K562 (cell line): ENCODE measurements at regions not wholly inside any gene's neighbourhood (a gene's known extent, or its start where the extent isn't known, plus 50 kb on each side); places are given as distances from the start of the nearest gene placed in this dataset.

Experiments used
- ATAC-seq: fragments of 200-7000 bp; cut with Tn5 transposase; 3 replicates; pipeline ENCODE4 v1.9.1; 2020; ENCODE audit warnings: moderate library complexity
- BruUV-seq: library from RNA; stranded (reverse); fragments of 400-500 nt; replicated peaks from 2 replicates; lab custom pipeline; 2021; lab: Mats Ljungman, UMichigan
- CTCF ChIA-PET: fragments of 300-600 bp; formaldehyde crosslinking; extraction: SDS; loops from one replicate; lab custom pipeline; 2021; ENCODE audit warnings: low intra/inter-chr PET ratio; lab: Yijun Ruan, JAX
- POLR2A ChIA-PET: fragments of 300-600, 350-650 bp; sonication (Branson Sonifier 250); formaldehyde crosslinking; extraction: SDS; loops from one replicate; lab custom pipeline; 2021; ENCODE audit warnings: antibody characterized with exemption, inconsistent platforms; lab: Yijun Ruan, JAX
- DNase-seq, 4 experiments: peaks; one replicate each; pipeline versions ENCODE4 v3.0.0 to v3.0.0-alpha.2; 2011 to 2018; ENCODE audit warnings: low spot score in 3 of 4, mixed read lengths in 3 of 4; ENCODE audit errors: extremely low read depth in 1 of 4
- FAIRE-seq: peaks from 2 replicates; lab custom pipeline; 2011; peaks lifted over from hg19 to GRCh38; lab: Jason Lieb, UNC
- H2AFZ ChIP-seq: 2 replicates; pipeline ENCODE4 v1.6.0; 2011; ENCODE audit warnings: low read depth, low read length, control low read depth, inconsistent platforms
- H3K27ac ChIP-seq: fragments of 200-600 bp; 3 replicates; pipeline ENCODE4 v1.8.0; 2011; ENCODE audit warnings: low read depth, mild to moderate bottlenecking, control low read depth, inconsistent platforms, low read length, moderate library complexity, mixed read lengths; ENCODE audit errors: extremely low read depth
- H3K27me3 ChIP-seq, 2 experiments: fragments of 300-600 bp in 1 of 2; 2 replicates in 1 of 2; 3 replicates in 1 of 2; pipeline versions ENCODE4 v1.6.0 to v1.8.0; 2011; ENCODE audit warnings: inconsistent platforms in 2 of 2, low read length in 2 of 2, mild to moderate bottlenecking in 1 of 2, mixed read lengths in 1 of 2, moderate library complexity in 1 of 2; ENCODE audit not compliant: control insufficient read depth in 2 of 2, insufficient read depth in 2 of 2
- H3K36me3 ChIP-seq: fragments of 300-600 bp; 3 replicates; pipeline ENCODE4 v1.8.0; 2011; ENCODE audit warnings: mild to moderate bottlenecking, low read length, inconsistent platforms; ENCODE audit not compliant: control insufficient read depth, insufficient read depth
- H3K4me1 ChIP-seq, 2 experiments: fragments of 200-600 bp in 1 of 2; replicated peaks in 1 of 2; 2 replicates in 1 of 2; 3 replicates in 1 of 2; pipeline versions ENCODE4 v1.5.1 to v1.8.0; 2011; ENCODE audit warnings: inconsistent platforms in 2 of 2, low read length in 2 of 2, mild to moderate bottlenecking in 1 of 2, mixed read lengths in 1 of 2, moderate library complexity in 1 of 2; ENCODE audit not compliant: control insufficient read depth in 2 of 2, insufficient read depth in 2 of 2
- H3K4me2 ChIP-seq: 2 replicates; pipeline ENCODE4 v1.6.1; 2011; ENCODE audit warnings: low read length, control low read depth, inconsistent platforms, mixed read lengths; ENCODE audit not compliant: insufficient read depth
- H3K4me3 ChIP-seq: fragments of 200-600 bp; sonication (generic), shearing (Covaris generic); 2 replicates; pipeline ENCODE4 v1.5.1; 2016; ENCODE audit warnings: control low read depth, inconsistent platforms
- H3K79me2 ChIP-seq: fragments of 200-600 bp; 3 replicates; pipeline ENCODE4 v1.8.0; 2011; ENCODE audit warnings: low read length, inconsistent platforms; ENCODE audit not compliant: control insufficient read depth, insufficient read depth
- H3K9ac ChIP-seq, 2 experiments: 2 replicates each; pipeline versions ENCODE4 v1.6.0 to v1.6.1; 2011; ENCODE audit warnings: low read depth in 2 of 2, low read length in 2 of 2, control low read depth in 1 of 2, inconsistent platforms in 1 of 2, mild to moderate bottlenecking in 1 of 2, mixed read lengths in 1 of 2; ENCODE audit not compliant: insufficient read depth in 1 of 2
- H3K9me1 ChIP-seq: one replicate; pipeline ENCODE4 v1.6.0; 2011; ENCODE audit warnings: inconsistent platforms, mild to moderate bottlenecking, low read length, moderate library complexity; ENCODE audit not compliant: control insufficient read depth, insufficient read depth
- H3K9me3 ChIP-seq: replicated peaks from 2 replicates; pipeline ENCODE4 v1.5.1; 2011; ENCODE audit warnings: low read depth, low read length, inconsistent platforms; ENCODE audit not compliant: control insufficient read depth, insufficient read depth
- H4K20me1 ChIP-seq: replicated peaks from 2 replicates; pipeline ENCODE4 v1.6.1; 2011; ENCODE audit warnings: low read length, inconsistent platforms, mixed read lengths; ENCODE audit not compliant: control insufficient read depth, insufficient read depth
- RAD21 ChIP-seq, 2 experiments: fragments of 250-450 bp in 1 of 2; fragments of 450-650 bp in 1 of 2; sonication (Bioruptor Pico) in 1 of 2; formaldehyde crosslinking in 1 of 2; IDR thresholded peaks in 1 of 2; conservative IDR thresholded peaks in 1 of 2; 2 replicates each; pipeline versions ENCODE4 v1.4.0 to v1.8.0; 2020 to 2022; ENCODE audit warnings: mild to moderate bottlenecking in 2 of 2, moderate library complexity in 1 of 2
- in situ Hi-C: fragments of 300-500 bp; cut with MboI; formaldehyde crosslinking; loops from 4 replicates; pipeline ENCODE4 v1.15.0; 2018; ENCODE audit warnings: inconsistent platforms, mixed read lengths
- intact Hi-C: fragments of 100-400 bp; cut with micrococcal nuclease; formaldehyde crosslinking; loops from 2 replicates; pipeline ENCODE4 v1.14.2; 2022
- TF ChIP-seq, protein P1 (sequence below): fragments of 450-650 bp; IDR thresholded peaks from 2 replicates; pipeline ENCODE4 v1.6.1; 2016; ENCODE audit warnings: low read depth
- TF ChIP-seq, protein P2 (sequence below), 2 experiments: fragments of 450-650 bp; formaldehyde crosslinking in 1 of 2; IDR thresholded peaks; 2 replicates each; pipeline versions ENCODE4 v1.4.0 to v1.6.1; 2014 to 2020; ENCODE audit warnings: mild to moderate bottlenecking in 2 of 2, borderline replicate concordance in 1 of 2, low read depth in 1 of 2

GRCh38 chr3:64763980-64764379 is 76.2 kb upstream of the ADAMTS9 start:
- Histone ChIP-seq H3K4me1 (no peaks in the 10 kb centered on the region; a peak in 1 of 5 replicates), H3K27me3 (no peaks in the 10 kb centered on the region), H2AFZ (no peak overlapping the region), H3K4me2 (no peak overlapping the region), H3K4me3 (no peak overlapping the region), H4K20me1 (no peaks in the 10 kb centered on the region), H3K27ac (no peak overlapping the region), H3K9me1 (no peaks in the 10 kb centered on the region), H3K9me3 (no peaks in the 10 kb centered on the region), H3K9ac (no peak overlapping the region), H3K36me3 (no peaks in the 10 kb centered on the region), H3K79me2 (no peaks in the 10 kb centered on the region)
- ATAC-seq (no peak), FAIRE-seq (no peak), DNase-seq (no peak)
- intact Hi-C loops, result no loop called here
- in situ Hi-C loops, result no loop called here
- POLR2A ChIA-PET, result no interaction called here
- no TSS peak for BruUV-seq
- TF ChIP-seq, protein P1, sequence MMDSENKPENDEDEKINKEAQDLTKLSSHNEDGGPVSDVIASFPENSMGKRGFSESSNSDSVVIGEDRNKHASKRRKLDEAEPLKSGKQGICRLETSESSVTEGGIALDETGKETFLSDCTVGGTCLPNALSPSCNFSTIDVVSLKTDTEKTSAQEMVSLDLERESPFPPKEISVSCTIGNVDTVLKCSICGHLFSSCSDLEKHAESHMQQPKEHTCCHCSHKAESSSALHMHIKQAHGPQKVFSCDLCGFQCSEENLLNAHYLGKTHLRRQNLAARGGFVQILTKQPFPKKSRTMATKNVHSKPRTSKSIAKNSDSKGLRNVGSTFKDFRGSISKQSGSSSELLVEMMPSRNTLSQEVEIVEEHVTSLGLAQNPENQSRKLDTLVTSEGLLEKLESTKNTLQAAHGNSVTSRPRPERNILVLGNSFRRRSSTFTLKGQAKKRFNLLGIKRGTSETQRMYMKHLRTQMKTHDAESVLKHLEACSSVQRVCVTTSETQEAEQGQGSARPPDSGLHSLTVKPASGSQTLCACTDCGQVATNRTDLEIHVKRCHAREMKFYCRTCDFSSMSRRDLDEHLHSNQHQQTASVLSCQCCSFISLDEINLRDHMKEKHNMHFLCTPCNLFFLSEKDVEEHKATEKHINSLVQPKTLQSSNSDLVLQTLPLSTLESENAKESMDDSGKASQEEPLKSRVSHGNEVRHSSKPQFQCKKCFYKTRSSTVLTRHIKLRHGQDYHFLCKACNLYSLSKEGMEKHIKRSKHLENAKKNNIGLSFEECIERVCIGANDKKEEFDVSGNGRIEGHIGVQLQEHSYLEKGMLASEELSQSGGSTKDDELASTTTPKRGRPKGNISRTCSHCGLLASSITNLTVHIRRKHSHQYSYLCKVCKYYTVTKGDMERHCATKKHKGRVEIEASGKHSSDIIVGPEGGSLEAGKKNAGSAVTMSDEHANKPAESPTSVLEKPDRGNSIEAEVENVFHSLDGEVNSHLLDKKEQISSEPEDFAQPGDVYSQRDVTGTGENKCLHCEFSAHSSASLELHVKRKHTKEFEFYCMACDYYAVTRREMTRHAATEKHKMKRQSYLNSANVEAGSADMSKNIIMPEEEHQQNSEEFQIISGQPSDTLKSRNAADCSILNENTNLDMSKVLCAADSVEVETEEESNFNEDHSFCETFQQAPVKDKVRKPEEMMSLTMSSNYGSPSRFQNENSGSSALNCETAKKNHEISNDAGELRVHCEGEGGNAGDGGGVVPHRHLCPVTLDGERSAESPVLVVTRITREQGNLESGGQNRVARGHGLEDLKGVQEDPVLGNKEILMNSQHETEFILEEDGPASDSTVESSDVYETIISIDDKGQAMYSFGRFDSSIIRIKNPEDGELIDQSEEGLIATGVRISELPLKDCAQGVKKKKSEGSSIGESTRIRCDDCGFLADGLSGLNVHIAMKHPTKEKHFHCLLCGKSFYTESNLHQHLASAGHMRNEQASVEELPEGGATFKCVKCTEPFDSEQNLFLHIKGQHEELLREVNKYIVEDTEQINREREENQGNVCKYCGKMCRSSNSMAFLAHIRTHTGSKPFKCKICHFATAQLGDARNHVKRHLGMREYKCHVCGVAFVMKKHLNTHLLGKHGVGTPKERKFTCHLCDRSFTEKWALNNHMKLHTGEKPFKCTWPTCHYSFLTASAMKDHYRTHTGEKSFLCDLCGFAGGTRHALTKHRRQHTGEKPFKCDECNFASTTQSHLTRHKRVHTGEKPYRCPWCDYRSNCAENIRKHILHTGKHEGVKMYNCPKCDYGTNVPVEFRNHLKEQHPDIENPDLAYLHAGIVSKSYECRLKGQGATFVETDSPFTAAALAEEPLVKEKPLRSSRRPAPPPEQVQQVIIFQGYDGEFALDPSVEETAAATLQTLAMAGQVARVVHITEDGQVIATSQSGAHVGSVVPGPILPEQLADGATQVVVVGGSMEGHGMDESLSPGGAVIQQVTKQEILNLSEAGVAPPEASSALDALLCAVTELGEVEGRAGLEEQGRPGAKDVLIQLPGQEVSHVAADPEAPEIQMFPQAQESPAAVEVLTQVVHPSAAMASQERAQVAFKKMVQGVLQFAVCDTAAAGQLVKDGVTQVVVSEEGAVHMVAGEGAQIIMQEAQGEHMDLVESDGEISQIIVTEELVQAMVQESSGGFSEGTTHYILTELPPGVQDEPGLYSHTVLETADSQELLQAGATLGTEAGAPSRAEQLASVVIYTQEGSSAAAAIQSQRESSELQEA, result no peak
- TF ChIP-seq, protein P2, sequence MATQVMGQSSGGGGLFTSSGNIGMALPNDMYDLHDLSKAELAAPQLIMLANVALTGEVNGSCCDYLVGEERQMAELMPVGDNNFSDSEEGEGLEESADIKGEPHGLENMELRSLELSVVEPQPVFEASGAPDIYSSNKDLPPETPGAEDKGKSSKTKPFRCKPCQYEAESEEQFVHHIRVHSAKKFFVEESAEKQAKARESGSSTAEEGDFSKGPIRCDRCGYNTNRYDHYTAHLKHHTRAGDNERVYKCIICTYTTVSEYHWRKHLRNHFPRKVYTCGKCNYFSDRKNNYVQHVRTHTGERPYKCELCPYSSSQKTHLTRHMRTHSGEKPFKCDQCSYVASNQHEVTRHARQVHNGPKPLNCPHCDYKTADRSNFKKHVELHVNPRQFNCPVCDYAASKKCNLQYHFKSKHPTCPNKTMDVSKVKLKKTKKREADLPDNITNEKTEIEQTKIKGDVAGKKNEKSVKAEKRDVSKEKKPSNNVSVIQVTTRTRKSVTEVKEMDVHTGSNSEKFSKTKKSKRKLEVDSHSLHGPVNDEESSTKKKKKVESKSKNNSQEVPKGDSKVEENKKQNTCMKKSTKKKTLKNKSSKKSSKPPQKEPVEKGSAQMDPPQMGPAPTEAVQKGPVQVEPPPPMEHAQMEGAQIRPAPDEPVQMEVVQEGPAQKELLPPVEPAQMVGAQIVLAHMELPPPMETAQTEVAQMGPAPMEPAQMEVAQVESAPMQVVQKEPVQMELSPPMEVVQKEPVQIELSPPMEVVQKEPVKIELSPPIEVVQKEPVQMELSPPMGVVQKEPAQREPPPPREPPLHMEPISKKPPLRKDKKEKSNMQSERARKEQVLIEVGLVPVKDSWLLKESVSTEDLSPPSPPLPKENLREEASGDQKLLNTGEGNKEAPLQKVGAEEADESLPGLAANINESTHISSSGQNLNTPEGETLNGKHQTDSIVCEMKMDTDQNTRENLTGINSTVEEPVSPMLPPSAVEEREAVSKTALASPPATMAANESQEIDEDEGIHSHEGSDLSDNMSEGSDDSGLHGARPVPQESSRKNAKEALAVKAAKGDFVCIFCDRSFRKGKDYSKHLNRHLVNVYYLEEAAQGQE (IDR thresholded peaks at IDR 0.05; ENCODE audit: borderline replicate concordance), result peak; percentile 8; the same call in 1 of the 2 replicates
- TF ChIP-seq, protein P2 (CRISPR knock-in tag; IDR thresholded peaks at IDR 0.05; ENCODE audit: low read depth), result no peak
- peak; percentile 17 to 19; a peak in 1 of 4 replicates for TF ChIP-seq RAD21 (CRISPR knock-in tag; conservative IDR thresholded peaks at IDR 0.05 in 1 of 2, IDR thresholded peaks at IDR 0.05 in 1 of 2)
- CTCF ChIA-PET, result no interaction called here
